ACC112 (cell line): ENCODE measurements at regions not wholly inside any gene's neighbourhood (a gene's known extent, or its start where the extent isn't known, plus 50 kb on each side); places are given as distances from the start of the nearest gene placed in this dataset.

ENCODE experiments used
- H2AFZ ChIP-seq: fragments of 200-600 bp; sonication (generic); one replicate; pipeline ENCODE4 v1.6.0; 2017; ENCODE audit warnings: antibody characterized with exemption, low read length; ENCODE audit not compliant: unreplicated experiment
- H3K27ac ChIP-seq: fragments of 200-600 bp; sonication (generic); 2 replicates; pipeline ENCODE4 v1.5.1; 2014; ENCODE audit warnings: low read depth, mild to moderate bottlenecking, antibody characterized with exemption, low read length, moderate library complexity
- H3K27me3 ChIP-seq: fragments of 200-600 bp; sonication (generic); 2 replicates; pipeline ENCODE4 v1.6.1; 2014; ENCODE audit warnings: mild to moderate bottlenecking, antibody characterized with exemption, low read length, moderate library complexity, mixed read lengths; ENCODE audit not compliant: insufficient read depth
- H3K36me3 ChIP-seq: fragments of 200-600 bp; sonication (generic); 2 replicates; pipeline ENCODE4 v1.6.1; 2016; ENCODE audit warnings: mild to moderate bottlenecking, antibody characterized with exemption, low read length, moderate library complexity, mixed read lengths; ENCODE audit not compliant: insufficient read depth
- H3K4me1 ChIP-seq: fragments of 200-600 bp; sonication (generic); one replicate; pipeline ENCODE4 v1.6.1; 2016; ENCODE audit warnings: low read length, mixed read lengths; ENCODE audit not compliant: insufficient read depth, unreplicated experiment, control insufficient read depth
- H3K4me3 ChIP-seq: fragments of 200-600 bp; sonication (generic); 2 replicates; pipeline ENCODE4 v1.5.1; 2014; ENCODE audit warnings: mild to moderate bottlenecking, low read depth, low read length
- H3K79me2 ChIP-seq: fragments of 200-600 bp; sonication (generic); one replicate; pipeline ENCODE4 v1.6.0; 2016; ENCODE audit warnings: low read length; ENCODE audit not compliant: control insufficient read depth, unreplicated experiment, insufficient read depth

DNA sequence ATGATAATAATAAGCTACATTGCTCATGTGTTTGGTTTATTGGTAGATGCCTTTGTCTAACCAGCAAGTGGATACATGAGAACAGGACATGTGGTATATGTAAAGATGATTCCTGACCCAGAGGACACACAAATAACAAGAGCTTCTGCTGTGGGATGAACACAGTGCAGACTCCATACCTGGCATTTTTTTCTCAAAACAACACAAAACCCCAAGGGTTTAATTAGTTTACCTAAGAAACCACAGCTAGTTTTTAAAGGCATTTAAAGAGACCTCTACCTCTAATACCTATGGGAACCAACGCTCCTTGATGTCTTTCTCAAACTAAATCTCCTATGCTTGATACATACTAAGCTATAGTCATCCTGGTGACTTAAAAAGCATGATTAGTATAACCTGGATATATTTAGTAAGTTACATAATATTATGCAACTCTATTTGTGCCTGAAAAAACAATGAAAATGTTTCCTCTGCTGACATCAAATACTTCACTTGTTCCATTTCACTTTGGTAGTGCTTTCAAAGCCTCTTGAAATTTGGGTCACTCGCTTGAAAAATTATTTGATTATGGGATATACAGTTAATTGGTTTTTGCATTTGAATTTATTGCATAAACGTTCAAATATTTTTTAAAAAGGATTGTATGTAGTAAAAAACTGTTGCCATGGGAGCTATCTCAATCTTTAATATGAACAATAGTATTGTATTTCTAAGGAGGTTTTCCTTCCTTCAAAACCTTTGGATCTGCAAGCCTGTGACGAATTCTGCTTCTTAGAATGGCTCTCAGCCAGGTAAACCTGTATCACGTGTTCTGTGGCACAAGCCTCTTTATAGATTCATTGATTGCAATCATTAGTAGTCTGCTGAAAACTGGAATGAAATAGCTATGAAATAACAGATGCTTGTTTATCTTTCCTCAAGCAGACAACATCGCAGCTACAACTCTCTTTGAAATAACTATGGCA is 233.0 kb upstream of the KCNMB2 start:
- H3K36me3 ChIP-seq: no peaks in the 10 kb centered on the region
- no peak overlapping the region for H2AFZ ChIP-seq
- no peak overlapping the region for H3K27ac ChIP-seq

DNA sequence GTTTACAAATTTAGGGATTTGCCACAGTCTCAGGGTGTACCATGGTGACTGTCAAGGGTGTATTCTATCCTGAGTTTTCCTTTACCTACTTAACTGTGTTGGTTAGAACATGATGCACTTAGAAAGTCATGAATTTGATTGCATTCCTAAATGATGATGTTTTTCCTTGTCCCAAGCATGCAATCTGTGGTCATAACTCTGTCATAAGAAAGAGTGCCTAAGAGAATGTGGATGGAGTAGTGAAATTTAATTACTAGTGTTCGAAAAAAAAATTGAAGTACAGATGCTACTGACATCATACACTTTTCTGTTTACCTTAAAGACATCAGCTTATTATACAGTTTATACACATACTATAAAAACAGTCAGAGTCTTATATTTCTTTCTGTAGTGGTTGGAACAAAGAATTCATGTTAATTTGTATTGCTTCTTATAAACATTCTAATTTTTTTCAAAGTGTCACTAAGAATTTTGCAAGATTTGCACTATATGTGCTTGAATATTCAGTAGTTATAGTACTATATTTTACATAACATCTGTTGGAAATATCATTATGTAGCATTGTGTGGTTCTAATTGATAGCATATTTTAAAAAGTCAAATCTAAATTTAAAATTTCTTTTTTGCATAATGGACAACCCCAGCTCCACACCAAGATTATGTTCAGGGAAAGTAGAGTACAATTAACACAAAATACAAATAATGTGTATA is 231.3 kb upstream of the KCNMB2 start:
- Histone ChIP-seq H3K4me3 (no peak overlapping the region), H3K27ac (peak overlapping the region; percentile 39; the same call in 1 of the 2 replicates), H3K27me3 (no peaks in the 10 kb centered on the region), H3K4me1 (peaks cover 4% of the 10 kb centered on the region), H3K36me3 (no peaks in the 10 kb centered on the region), H2AFZ (no peak overlapping the region), H3K79me2 (no peaks in the 10 kb centered on the region)

More for the DNA sequence above, 233.0 kb upstream of the KCNMB2 start:
- Histone ChIP-seq H3K4me1 (peaks cover 4% of the 10 kb centered on the region), H3K79me2 (no peaks in the 10 kb centered on the region), H3K27me3 (no peaks in the 10 kb centered on the region), H3K4me3 (no peak overlapping the region)

DNA sequence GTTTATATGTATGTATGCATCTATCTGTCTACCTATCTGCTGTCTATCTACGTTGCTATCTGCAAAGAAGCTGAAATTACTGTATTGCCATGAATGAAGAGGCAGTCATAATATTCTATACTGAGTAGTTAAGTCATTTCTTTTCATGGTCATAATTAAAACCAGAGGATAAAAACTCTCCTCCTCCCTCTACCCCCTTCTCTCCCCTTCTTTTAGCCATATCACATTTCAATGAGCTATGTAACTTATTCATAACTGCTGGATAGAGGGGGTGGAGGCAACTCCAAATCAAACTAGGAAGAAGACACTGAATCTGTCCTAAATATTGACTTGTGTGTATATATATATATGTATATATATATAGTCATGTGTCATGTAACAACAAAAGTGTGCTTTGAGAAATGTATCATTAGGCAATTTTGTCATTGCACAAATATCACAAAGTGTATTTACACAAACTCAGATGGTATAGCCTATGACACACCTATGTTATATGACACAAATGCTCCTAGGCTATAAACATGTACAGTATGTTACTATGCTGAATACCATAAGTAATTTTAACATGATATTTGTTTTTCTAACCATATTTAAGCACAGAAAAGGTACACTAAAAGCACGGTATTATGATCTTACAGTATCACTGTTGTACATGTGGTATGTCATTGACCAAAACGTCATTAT is 229.7 kb upstream of the KCNMB2 start:
- Histone ChIP-seq H3K79me2 (no peaks in the 10 kb centered on the region), H3K4me3 (no peak overlapping the region), H3K36me3 (no peaks in the 10 kb centered on the region), H3K27ac (no peak overlapping the region), H2AFZ (no peak overlapping the region), H3K4me1 (peaks cover 4% of the 10 kb centered on the region), H3K27me3 (no peaks in the 10 kb centered on the region)

DNA sequence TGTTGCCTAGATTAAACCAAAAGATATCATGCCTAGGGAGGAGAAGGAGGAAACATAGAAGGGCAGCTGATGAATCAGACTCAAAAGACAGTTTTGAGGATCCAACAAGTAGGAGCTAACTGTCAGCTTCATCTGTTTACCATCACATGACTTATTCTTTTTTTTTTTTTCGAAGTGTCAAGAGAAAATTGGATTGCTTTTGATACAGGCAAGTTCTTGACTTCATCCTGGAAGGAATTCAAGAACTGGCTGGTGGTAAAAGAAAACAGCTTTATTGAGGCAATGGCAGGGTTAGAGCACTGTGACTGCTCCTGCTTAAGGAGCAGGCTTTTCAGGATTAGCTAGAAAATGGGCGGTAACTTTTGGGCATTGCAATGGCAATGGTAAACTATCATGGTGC is 227.5 kb upstream of the KCNMB2 start:
- Histone ChIP-seq H3K36me3 (no peaks in the 10 kb centered on the region), H3K27ac (no peak overlapping the region), H3K79me2 (no peaks in the 10 kb centered on the region), H3K4me1 (peaks cover 4% of the 10 kb centered on the region), H2AFZ (no peak overlapping the region), H3K4me3 (no peak overlapping the region), H3K27me3 (no peaks in the 10 kb centered on the region)

DNA sequence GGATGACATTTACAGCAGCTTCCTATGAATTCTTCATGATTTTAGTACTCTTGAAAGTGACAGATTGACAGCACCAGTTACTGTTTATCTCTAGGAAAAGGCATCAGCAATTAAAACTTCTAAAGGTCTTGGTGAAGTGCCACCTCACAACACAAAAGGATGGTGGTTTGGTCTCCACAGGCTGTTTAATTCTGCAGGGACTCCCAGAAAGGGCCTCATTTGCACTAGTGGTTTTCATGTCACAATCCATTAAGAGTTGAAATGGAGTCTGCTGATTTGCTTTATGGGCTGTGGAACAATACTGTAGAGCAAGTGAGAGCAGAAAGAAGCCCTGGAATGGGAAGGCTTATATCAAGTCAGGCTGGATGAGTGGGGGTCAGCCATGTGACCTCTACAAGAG is 225.3 kb upstream of the KCNMB2 start:
- no peak overlapping the region for H3K27ac ChIP-seq

DNA sequence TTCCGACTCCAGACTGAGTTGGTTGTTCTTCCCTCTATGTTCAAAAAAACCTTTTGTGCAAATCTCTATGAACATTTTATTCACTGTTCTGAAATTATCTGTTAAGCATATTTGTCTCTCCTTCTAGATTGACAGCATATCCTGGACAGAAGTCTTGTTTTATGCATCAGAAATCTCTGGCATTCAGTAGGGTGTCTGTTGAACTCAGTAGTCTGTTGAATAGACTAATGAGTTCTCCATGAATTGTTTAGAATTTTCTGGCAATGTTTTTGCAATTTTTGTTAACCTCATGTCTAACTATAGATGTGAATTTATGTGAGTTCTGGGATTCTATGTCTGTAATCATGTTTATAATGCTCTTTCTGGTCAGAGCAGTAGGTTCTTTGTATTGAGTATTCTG is 222.5 kb upstream of the KCNMB2 start:
- H3K79me2 ChIP-seq: no peaks in the 10 kb centered on the region
- no peak overlapping the region for H3K27ac ChIP-seq
- H2AFZ ChIP-seq: no peak overlapping the region
- no peaks in the 10 kb centered on the region for H3K27me3 ChIP-seq
- no peaks in the 10 kb centered on the region for H3K4me1 ChIP-seq
- no peak overlapping the region for H3K4me3 ChIP-seq
- H3K36me3 ChIP-seq: no peaks in the 10 kb centered on the region

More for the DNA sequence above, 225.3 kb upstream of the KCNMB2 start:
- no peaks in the 10 kb centered on the region for H3K36me3 ChIP-seq
- no peak overlapping the region for H3K4me3 ChIP-seq
- peaks cover 4% of the 10 kb centered on the region for H3K4me1 ChIP-seq
- H3K27me3 ChIP-seq: no peaks in the 10 kb centered on the region
- H3K79me2 ChIP-seq: no peaks in the 10 kb centered on the region
- H2AFZ ChIP-seq: no peak overlapping the region

DNA sequence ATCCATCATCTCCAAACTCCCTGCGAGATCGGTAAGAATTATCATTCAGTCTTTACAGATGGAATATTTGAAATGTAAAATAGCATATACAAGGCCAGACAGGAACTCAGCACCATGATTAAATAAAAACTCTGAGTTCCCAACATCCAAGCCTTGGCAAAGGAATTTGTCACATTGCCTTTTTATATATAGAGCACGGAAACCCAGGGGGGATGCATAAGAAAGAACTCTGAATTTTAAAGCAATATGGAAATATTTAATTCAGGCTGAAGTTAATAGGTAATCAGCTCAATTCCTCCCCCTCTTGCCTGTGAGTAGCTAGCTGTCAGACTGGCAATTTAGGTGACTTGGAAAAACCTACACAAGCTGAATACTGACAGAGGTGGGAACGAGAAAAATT is 217.9 kb upstream of the KCNMB2 start:
- H3K79me2 ChIP-seq: no peaks in the 10 kb centered on the region
- no peak overlapping the region for H3K27ac ChIP-seq
- H3K4me3 ChIP-seq: no peak overlapping the region
- no peak overlapping the region for H2AFZ ChIP-seq
- no peaks in the 10 kb centered on the region for H3K36me3 ChIP-seq
- H3K27me3 ChIP-seq: no peaks in the 10 kb centered on the region
- peaks cover 3% of the 10 kb centered on the region for H3K4me1 ChIP-seq

DNA sequence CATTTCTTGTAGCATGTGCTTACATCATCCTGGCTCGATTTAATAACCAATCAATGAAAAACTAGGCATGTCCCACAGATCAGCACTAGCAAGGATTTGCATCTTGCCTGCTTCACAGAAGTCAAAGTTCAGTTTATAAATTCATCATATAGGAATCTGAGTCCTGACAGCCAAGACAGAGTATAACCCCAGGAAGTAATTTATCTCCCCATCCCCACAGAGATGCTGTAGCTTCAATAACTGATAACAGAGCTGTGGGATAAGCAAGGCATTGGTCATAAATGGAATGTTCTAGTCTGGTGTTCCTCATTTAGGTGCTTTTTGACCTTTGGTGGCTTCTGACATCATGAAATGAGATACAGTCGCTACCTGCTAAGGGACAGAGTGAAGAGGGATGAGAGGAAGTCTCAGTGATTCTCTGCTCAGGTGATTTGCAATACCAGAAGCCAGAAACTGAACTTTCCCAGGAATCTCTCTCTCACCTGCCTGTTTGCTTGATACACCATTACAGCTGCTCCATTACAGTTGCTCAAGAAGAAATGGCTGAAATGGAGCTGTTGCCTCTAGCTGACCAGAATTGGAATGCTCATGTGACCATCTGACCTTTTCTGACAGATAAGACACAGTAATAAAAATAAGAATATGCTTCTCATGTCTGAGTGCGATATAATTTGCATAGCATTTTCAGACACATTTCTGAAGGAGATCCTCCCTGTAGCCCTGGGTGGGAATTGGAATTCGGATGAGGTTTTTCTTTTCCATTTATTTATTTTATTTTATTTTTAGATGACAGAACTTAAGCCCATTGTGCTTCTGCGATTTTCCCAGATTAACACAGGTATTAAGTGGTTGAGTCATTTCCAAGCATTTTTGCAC is 217.1 kb upstream of the KCNMB2 start:
- no peak overlapping the region for H3K4me3 ChIP-seq
- no peaks in the 10 kb centered on the region for H3K27me3 ChIP-seq
- no peak overlapping the region for H3K27ac ChIP-seq
- no peaks in the 10 kb centered on the region for H3K79me2 ChIP-seq
- H3K4me1 ChIP-seq: peaks cover 3% of the 10 kb centered on the region
- H3K36me3 ChIP-seq: no peaks in the 10 kb centered on the region
- no peak overlapping the region for H2AFZ ChIP-seq

DNA sequence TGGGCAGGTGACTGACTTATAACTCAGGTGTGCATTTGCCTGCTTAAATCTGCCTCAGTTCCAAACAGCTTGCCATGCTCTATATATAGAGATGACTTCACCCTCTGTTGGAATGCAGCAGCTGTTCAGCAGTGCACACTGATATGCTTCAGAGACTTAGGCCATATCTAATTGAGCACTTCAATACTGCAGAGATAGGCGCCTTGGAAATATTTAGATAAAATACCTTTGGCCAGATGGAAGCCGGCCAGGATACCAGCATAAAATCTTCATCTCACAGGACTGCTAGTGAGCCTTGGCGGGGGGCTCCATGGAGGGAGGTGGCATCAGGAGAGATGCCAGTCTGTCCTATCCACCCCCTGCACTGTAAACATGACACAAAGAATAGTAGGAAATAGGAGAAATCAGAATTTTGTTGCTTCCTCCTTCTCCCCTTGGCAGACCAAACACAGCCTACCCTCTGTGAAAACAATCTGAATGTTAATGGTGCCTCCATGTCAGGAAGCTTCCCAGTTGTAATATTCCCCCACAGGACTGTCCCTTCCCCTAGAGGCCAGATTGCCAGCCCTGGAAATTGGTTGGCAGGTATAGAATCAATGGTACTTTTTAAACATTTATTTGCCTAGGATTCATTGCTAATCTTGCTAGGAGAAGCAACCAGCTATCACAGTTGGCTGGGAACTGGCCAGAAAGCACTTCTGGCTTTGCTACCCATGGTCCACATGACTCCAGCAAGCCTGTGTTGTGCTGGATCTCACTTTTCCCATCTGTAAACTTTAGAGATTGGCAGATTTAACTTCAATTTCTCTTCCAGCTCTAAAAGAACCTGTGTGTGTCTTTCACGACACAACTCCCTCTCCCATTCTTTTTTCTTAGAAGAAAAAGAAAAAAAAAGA is 215.5 kb upstream of the KCNMB2 start:
- Histone ChIP-seq H3K4me3 (no peak overlapping the region), H3K79me2 (no peaks in the 10 kb centered on the region), H3K4me1 (peaks cover 12% of the 10 kb centered on the region)

More for the DNA sequence above, 215.5 kb upstream of the KCNMB2 start:
- Histone ChIP-seq H3K27ac (no peak overlapping the region), H3K36me3 (no peaks in the 10 kb centered on the region), H3K27me3 (no peaks in the 10 kb centered on the region), H2AFZ (no peak overlapping the region)
